ENCODE measurements at regions not wholly inside any gene's neighbourhood (a gene's known extent, or its start where the extent isn't known, plus 50 kb on each side); places are given as distances from the start of the nearest gene placed in this dataset.

- H3K4me1 ChIP-seq (ENCODE audit: control insufficient read depth in 1 of 2, insufficient read depth in 2 of 2, low read length in 2 of 2): no peaks in the 10 kb centered on the region
- ATAC-seq (ENCODE audit: low FRiP score) (peak; percentile 71), DNase-seq (no peak)
- no peaks in the 10 kb centered on the region for H3K9me3 ChIP-seq (ENCODE audit: control insufficient read depth, low read length)
- no peaks in the 10 kb centered on the region for H3K27me3 ChIP-seq (ENCODE audit: control insufficient read depth in 1 of 2, insufficient read depth in 2 of 2, low read length in 1 of 2)
- H3K4me3 ChIP-seq (ENCODE audit: low read length in 2 of 2): no peak overlapping the region
- H3K27ac ChIP-seq (ENCODE audit: low read depth in 1 of 2, low read length in 2 of 2): no peak overlapping the region
- 29 to 30% methylated on average over 10 of the region's 10 CpGs for WGBS, 2 donors
- intact Hi-C loops (cut with DNase I): loop anchor here (5.0 to 10.0 kb wide), 3 partner anchors 68 to 291 kb away; no protein-coding TSS in a partner anchor
- H3K36me3 ChIP-seq (ENCODE audit: control insufficient read depth in 1 of 2, insufficient read depth in 2 of 2, low read length in 1 of 2): no peaks in the 10 kb centered on the region
Measured at GRCh38 chr3:44065311-44066094, 176.2 kb upstream of the TOPAZ1 start.

GRCh38 chr3:44066806-44067205 lies 174.9 kb upstream of the TOPAZ1 start:
- intact Hi-C loops (cut with DNase I): loop anchor here (5.0 to 10.0 kb wide), 3 partner anchors 70 to 292 kb away; no protein-coding TSS in a partner anchor
- no peaks in the 10 kb centered on the region for H3K9me3 ChIP-seq (ENCODE audit: control insufficient read depth, low read length)
- no peak overlapping the region for H3K4me3 ChIP-seq (ENCODE audit: low read length in 2 of 2)
- WGBS, 2 donors: 69 to 78% methylated on average over 3 of the region's 3 CpGs
- H3K27ac ChIP-seq (ENCODE audit: low read depth in 1 of 2, low read length in 2 of 2): no peak overlapping the region
- no peaks in the 10 kb centered on the region for H3K36me3 ChIP-seq (ENCODE audit: control insufficient read depth in 1 of 2, insufficient read depth in 2 of 2, low read length in 1 of 2)
- no peaks in the 10 kb centered on the region for H3K4me1 ChIP-seq (ENCODE audit: control insufficient read depth in 1 of 2, insufficient read depth in 2 of 2, low read length in 2 of 2)
- ATAC-seq (ENCODE audit: low FRiP score): no peak
- H3K27me3 ChIP-seq (ENCODE audit: control insufficient read depth in 1 of 2, insufficient read depth in 2 of 2, low read length in 1 of 2): no peaks in the 10 kb centered on the region
- DNase-seq: no peak

GRCh38 chr3:44067431-44067830 lies 174.3 kb upstream of the TOPAZ1 start:
- WGBS, 2 donors: 96 to 97% methylated on average over 6 of the region's 6 CpGs
- no peak overlapping the region for H3K4me3 ChIP-seq (ENCODE audit: low read length in 2 of 2)
- DNase-seq (no peak), ATAC-seq (ENCODE audit: low FRiP score) (no peak)
- H3K4me1 ChIP-seq (ENCODE audit: control insufficient read depth in 1 of 2, insufficient read depth in 2 of 2, low read length in 2 of 2): no peaks in the 10 kb centered on the region
- H3K27ac ChIP-seq (ENCODE audit: low read depth in 1 of 2, low read length in 2 of 2): no peak overlapping the region
- intact Hi-C loops (cut with DNase I): loop anchor here (5.0 to 10.0 kb wide), 3 partner anchors 70 to 293 kb away; no protein-coding TSS in a partner anchor
- no peaks in the 10 kb centered on the region for H3K9me3 ChIP-seq (ENCODE audit: control insufficient read depth, low read length)
- no peaks in the 10 kb centered on the region for H3K36me3 ChIP-seq (ENCODE audit: control insufficient read depth in 1 of 2, insufficient read depth in 2 of 2, low read length in 1 of 2)
- no peaks in the 10 kb centered on the region for H3K27me3 ChIP-seq (ENCODE audit: control insufficient read depth in 1 of 2, insufficient read depth in 2 of 2, low read length in 1 of 2)

- intact Hi-C loops (cut with DNase I): loop anchor here (5.0 to 10.0 kb wide), 3 partner anchors 71 to 294 kb away; no protein-coding TSS in a partner anchor
- 96 to 97% methylated on average over 3 of the region's 3 CpGs for WGBS, 2 donors
- no peaks in the 10 kb centered on the region for H3K36me3 ChIP-seq (ENCODE audit: control insufficient read depth in 1 of 2, insufficient read depth in 2 of 2, low read length in 1 of 2)
- DNase-seq (no peak), ATAC-seq (ENCODE audit: low FRiP score) (no peak)
- no peaks in the 10 kb centered on the region for H3K27me3 ChIP-seq (ENCODE audit: control insufficient read depth in 1 of 2, insufficient read depth in 2 of 2, low read length in 1 of 2)
- H3K4me3 ChIP-seq (ENCODE audit: low read length in 2 of 2): no peak overlapping the region
- no peaks in the 10 kb centered on the region for H3K9me3 ChIP-seq (ENCODE audit: control insufficient read depth, low read length)
- H3K27ac ChIP-seq (ENCODE audit: low read depth in 1 of 2, low read length in 2 of 2): no peak overlapping the region
- H3K4me1 ChIP-seq (ENCODE audit: control insufficient read depth in 1 of 2, insufficient read depth in 2 of 2, low read length in 2 of 2): no peaks in the 10 kb centered on the region
Measured at GRCh38 chr3:44068753-44069152, 172.9 kb upstream of the TOPAZ1 start.

DNA sequence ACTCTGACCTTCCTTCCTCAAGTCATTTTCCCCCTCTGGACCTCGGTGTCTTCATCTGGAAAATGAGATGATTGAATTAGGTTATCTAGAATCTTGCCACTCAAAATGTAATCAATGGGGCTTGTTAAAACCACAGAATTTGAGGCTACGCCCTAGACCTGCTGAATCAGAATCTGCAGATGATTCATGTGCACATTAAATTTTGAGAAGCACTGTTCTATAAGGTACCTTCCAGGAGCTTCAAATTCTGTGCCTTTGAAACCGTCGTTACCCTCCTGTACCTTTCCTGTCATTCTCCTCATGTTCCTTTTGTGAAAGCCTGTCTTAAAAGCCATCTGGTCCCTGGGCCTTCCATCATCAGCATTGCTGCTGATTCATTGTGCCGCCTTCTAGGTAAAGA lies 172.4 kb upstream of the TOPAZ1 start:
- Histone ChIP-seq H3K4me3 (ENCODE audit: low read length in 2 of 2) (no peak overlapping the region), H3K27ac (ENCODE audit: low read depth in 1 of 2, low read length in 2 of 2) (no peak overlapping the region), H3K4me1 (ENCODE audit: control insufficient read depth in 1 of 2, insufficient read depth in 2 of 2, low read length in 2 of 2) (no peaks in the 10 kb centered on the region), H3K9me3 (ENCODE audit: control insufficient read depth, low read length) (no peaks in the 10 kb centered on the region), H3K27me3 (ENCODE audit: control insufficient read depth in 1 of 2, insufficient read depth in 2 of 2, low read length in 1 of 2) (no peaks in the 10 kb centered on the region), H3K36me3 (ENCODE audit: control insufficient read depth in 1 of 2, insufficient read depth in 2 of 2, low read length in 1 of 2) (no peaks in the 10 kb centered on the region)
- ATAC-seq (ENCODE audit: low FRiP score): no peak
- intact Hi-C loops (cut with DNase I): loop anchor here (5.0 to 10.0 kb wide), 3 partner anchors 72 to 294 kb away; no protein-coding TSS in a partner anchor
- DNase-seq: no peak
- 71 to 75% methylated on average over 5 of the region's 5 CpGs for WGBS, 2 donors

GRCh38 chr3:44070841-44071546 lies 170.7 kb upstream of the TOPAZ1 start:
- no peaks in the 10 kb centered on the region for H3K27me3 ChIP-seq (ENCODE audit: control insufficient read depth in 1 of 2, insufficient read depth in 2 of 2, low read length in 1 of 2)
- H3K4me3 ChIP-seq (ENCODE audit: low read length in 2 of 2): no peak overlapping the region
- ATAC-seq (ENCODE audit: low FRiP score): no peak
- WGBS, 2 donors: 97 to 99% methylated on average over 8 of the region's 8 CpGs
- H3K9me3 ChIP-seq (ENCODE audit: control insufficient read depth, low read length): no peaks in the 10 kb centered on the region
- no peak overlapping the region for H3K27ac ChIP-seq (ENCODE audit: low read depth in 1 of 2, low read length in 2 of 2)
- intact Hi-C loops (cut with DNase I): no loop called here
- no peaks in the 10 kb centered on the region for H3K4me1 ChIP-seq (ENCODE audit: control insufficient read depth in 1 of 2, insufficient read depth in 2 of 2, low read length in 2 of 2)
- H3K36me3 ChIP-seq (ENCODE audit: control insufficient read depth in 1 of 2, insufficient read depth in 2 of 2, low read length in 1 of 2): no peaks in the 10 kb centered on the region
- no peak for DNase-seq

GRCh38 chr3:44072601-44073540 lies 168.8 kb upstream of the TOPAZ1 start:
- Histone ChIP-seq H3K27me3 (ENCODE audit: control insufficient read depth in 1 of 2, insufficient read depth in 2 of 2, low read length in 1 of 2) (no peaks in the 10 kb centered on the region), H3K9me3 (ENCODE audit: control insufficient read depth, low read length) (no peaks in the 10 kb centered on the region), H3K27ac (ENCODE audit: low read depth in 1 of 2, low read length in 2 of 2) (no peak overlapping the region), H3K36me3 (ENCODE audit: control insufficient read depth in 1 of 2, insufficient read depth in 2 of 2, low read length in 1 of 2) (no peaks in the 10 kb centered on the region), H3K4me1 (ENCODE audit: control insufficient read depth in 1 of 2, insufficient read depth in 2 of 2, low read length in 2 of 2) (no peaks in the 10 kb centered on the region), H3K4me3 (ENCODE audit: low read length in 2 of 2) (no peak overlapping the region)
- no peak for DNase-seq
- no peak for ATAC-seq (ENCODE audit: low FRiP score)
- intact Hi-C loops (cut with DNase I): no loop called here
- 93 to 94% methylated on average over 11 of the region's 11 CpGs for WGBS, 2 donors

GRCh38 chr3:44074181-44074580 lies 167.5 kb upstream of the TOPAZ1 start:
- Histone ChIP-seq H3K27ac (ENCODE audit: low read depth in 1 of 2, low read length in 2 of 2) (no peak overlapping the region), H3K4me3 (ENCODE audit: low read length in 2 of 2) (no peak overlapping the region), H3K4me1 (ENCODE audit: control insufficient read depth in 1 of 2, insufficient read depth in 2 of 2, low read length in 2 of 2) (no peaks in the 10 kb centered on the region), H3K9me3 (ENCODE audit: control insufficient read depth, low read length) (no peaks in the 10 kb centered on the region), H3K36me3 (ENCODE audit: control insufficient read depth in 1 of 2, insufficient read depth in 2 of 2, low read length in 1 of 2) (no peaks in the 10 kb centered on the region), H3K27me3 (ENCODE audit: control insufficient read depth in 1 of 2, insufficient read depth in 2 of 2, low read length in 1 of 2) (no peaks in the 10 kb centered on the region)
- intact Hi-C loops (cut with DNase I): no loop called here
- 91 to 97% methylated on average over 3 of the region's 3 CpGs for WGBS, 2 donors
- DNase-seq (no peak), ATAC-seq (ENCODE audit: low FRiP score) (no peak)
